ENCODE measurements at regions not wholly inside any gene's neighbourhood (a gene's known extent, or its start where the extent isn't known, plus 50 kb on each side); places are given as distances from the start of the nearest gene placed in this dataset.

DNA sequence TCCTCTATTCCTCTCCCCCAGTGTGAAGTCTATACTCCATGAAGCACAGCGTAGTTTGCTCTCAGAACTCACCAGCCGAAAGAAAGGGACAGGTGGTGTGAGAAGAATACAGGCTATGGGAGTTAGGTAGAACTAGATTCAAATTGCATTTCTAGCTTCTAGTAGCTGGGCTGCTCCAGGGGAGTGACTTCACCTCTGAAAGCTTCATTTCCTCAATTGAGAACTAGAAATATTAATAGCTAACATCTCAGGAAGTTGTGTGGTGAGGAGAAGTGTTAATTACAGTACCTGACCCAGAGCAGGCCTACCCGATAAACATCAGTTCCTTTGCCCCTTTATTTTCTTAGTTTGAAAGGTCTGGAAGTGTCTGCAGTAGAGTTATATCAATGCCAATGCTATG is 484.7 kb upstream of the TENM4 start:
- H3K4me1 ChIP-seq (ENCODE audit: low read depth) = no peaks in the 10 kb centered on the region
- no peak for DNase-seq (ENCODE audit: low read depth in 1 of 2, low spot score in 1 of 2)
- no peak overlapping the region for H3K4me3 ChIP-seq
- H3K27me3 ChIP-seq = no peaks in the 10 kb centered on the region
- TF ChIP-seq, protein P1, sequence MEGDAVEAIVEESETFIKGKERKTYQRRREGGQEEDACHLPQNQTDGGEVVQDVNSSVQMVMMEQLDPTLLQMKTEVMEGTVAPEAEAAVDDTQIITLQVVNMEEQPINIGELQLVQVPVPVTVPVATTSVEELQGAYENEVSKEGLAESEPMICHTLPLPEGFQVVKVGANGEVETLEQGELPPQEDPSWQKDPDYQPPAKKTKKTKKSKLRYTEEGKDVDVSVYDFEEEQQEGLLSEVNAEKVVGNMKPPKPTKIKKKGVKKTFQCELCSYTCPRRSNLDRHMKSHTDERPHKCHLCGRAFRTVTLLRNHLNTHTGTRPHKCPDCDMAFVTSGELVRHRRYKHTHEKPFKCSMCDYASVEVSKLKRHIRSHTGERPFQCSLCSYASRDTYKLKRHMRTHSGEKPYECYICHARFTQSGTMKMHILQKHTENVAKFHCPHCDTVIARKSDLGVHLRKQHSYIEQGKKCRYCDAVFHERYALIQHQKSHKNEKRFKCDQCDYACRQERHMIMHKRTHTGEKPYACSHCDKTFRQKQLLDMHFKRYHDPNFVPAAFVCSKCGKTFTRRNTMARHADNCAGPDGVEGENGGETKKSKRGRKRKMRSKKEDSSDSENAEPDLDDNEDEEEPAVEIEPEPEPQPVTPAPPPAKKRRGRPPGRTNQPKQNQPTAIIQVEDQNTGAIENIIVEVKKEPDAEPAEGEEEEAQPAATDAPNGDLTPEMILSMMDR (IDR thresholded peaks at IDR 0.05; ENCODE audit: low read depth, low read length) = no peak
- H3K36me3 ChIP-seq = no peaks in the 10 kb centered on the region
- no peak overlapping the region for H3K27ac ChIP-seq
- no peaks in the 10 kb centered on the region for H3K9me3 ChIP-seq (ENCODE audit: low read depth)

DNA sequence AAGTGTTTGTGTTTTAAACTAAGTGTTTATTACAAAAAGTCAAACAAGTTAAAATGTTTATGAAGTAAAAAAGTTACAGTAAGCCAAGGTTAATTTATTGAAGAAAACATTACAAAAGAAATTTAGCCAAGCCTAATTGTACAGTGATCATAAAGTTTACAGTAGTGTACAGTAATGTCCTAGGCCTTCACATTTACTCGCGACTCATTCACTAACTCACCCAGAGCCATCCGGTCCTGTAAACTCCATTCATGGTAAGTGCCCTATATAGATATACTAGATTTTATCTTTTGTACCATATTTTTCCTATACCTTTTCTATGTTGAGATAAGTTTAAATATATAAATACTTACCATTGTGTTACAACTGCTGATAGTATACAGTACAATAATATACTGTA is 481.8 kb upstream of the TENM4 start:
- no peaks in the 10 kb centered on the region for H3K27me3 ChIP-seq
- TF ChIP-seq, protein P1 (IDR thresholded peaks at IDR 0.05; ENCODE audit: low read depth, low read length) = no peak
- no peaks in the 10 kb centered on the region for H3K36me3 ChIP-seq
- no peak overlapping the region for H3K4me3 ChIP-seq
- DNase-seq (ENCODE audit: low read depth in 1 of 2, low spot score in 1 of 2) = no peak
- no peaks in the 10 kb centered on the region for H3K9me3 ChIP-seq (ENCODE audit: low read depth)
- H3K4me1 ChIP-seq (ENCODE audit: low read depth) = no peaks in the 10 kb centered on the region
- no peak overlapping the region for H3K27ac ChIP-seq

DNA sequence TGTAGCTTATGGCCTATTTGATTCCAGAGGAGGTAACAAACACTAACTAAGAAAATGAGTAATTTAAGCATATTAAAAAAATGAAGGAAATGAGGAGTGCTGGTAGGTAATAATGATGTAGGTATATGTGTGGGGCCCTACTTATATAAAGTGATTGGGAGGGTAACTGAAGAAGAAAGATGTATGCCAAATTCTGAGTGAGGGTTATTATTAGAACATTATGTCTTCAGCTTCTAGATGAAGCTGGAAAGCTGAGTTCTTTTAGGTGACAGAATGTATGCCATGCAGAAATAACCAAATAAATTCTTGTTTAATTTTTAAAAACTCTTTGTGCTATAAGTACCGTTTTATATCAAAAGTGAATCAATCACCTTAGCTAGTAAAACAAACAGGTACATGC is 479.6 kb upstream of the TENM4 start:
- TF ChIP-seq, protein P1 (IDR thresholded peaks at IDR 0.05; ENCODE audit: low read depth, low read length) = no peak
- Histone ChIP-seq H3K4me1 (ENCODE audit: low read depth) (no peaks in the 10 kb centered on the region), H3K27me3 (no peaks in the 10 kb centered on the region), H3K36me3 (no peaks in the 10 kb centered on the region), H3K27ac (no peak overlapping the region), H3K4me3 (no peak overlapping the region), H3K9me3 (ENCODE audit: low read depth) (no peaks in the 10 kb centered on the region)
- no peak for DNase-seq (ENCODE audit: low read depth in 1 of 2, low spot score in 1 of 2)

DNA sequence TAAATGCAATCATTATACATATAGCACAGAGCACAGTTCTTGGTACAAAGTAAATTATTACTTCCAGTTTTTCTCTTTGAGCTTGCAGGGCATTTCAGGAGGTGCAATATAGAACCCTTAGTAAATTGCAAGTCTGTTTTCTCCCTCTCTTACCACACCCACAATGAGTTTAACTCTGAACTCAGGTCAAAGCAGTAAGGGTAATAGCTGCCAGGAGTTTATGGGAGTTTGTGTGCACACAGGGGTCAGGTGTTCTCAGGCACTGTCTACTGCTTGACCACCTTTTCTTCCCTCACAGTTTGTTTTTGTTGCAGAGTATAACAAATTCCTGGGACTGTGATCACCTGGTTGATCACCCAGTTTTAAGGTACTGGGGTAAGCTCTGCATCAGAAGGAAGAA is 478.5 kb upstream of the TENM4 start:
- Histone ChIP-seq H3K9me3 (ENCODE audit: low read depth) (no peaks in the 10 kb centered on the region), H3K4me3 (no peak overlapping the region), H3K4me1 (ENCODE audit: low read depth) (no peaks in the 10 kb centered on the region), H3K36me3 (no peaks in the 10 kb centered on the region), H3K27ac (no peak overlapping the region), H3K27me3 (no peaks in the 10 kb centered on the region)
- DNase-seq (ENCODE audit: low read depth in 1 of 2, low spot score in 1 of 2) = no peak
- TF ChIP-seq, protein P1 (IDR thresholded peaks at IDR 0.05; ENCODE audit: low read depth, low read length) = no peak

DNA sequence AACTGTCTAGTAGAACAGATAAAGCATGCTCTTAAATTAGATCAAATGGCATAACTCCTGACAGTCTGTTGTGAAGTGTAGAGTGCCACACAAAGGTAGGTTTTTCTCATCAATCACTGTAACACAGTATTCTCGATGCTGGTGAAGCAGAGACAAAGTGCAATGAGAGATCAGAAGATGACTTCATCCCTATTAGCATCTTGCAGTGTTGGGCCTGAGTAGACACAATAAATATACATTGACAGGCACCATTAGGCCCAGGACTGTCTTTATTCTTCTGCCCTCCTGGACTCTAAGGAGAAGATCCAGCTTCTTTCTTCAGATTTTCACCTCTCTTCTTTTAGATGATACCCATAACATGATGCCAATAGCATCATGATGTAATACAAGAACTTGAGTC is 478.0 kb upstream of the TENM4 start:
- Histone ChIP-seq H3K27ac (no peak overlapping the region), H3K27me3 (no peaks in the 10 kb centered on the region), H3K4me3 (no peak overlapping the region), H3K4me1 (ENCODE audit: low read depth) (no peaks in the 10 kb centered on the region), H3K36me3 (no peaks in the 10 kb centered on the region), H3K9me3 (ENCODE audit: low read depth) (no peaks in the 10 kb centered on the region)
- TF ChIP-seq, protein P1 (IDR thresholded peaks at IDR 0.05; ENCODE audit: low read depth, low read length) = no peak
- DNase-seq (ENCODE audit: low read depth in 1 of 2, low spot score in 1 of 2) = no peak

DNA sequence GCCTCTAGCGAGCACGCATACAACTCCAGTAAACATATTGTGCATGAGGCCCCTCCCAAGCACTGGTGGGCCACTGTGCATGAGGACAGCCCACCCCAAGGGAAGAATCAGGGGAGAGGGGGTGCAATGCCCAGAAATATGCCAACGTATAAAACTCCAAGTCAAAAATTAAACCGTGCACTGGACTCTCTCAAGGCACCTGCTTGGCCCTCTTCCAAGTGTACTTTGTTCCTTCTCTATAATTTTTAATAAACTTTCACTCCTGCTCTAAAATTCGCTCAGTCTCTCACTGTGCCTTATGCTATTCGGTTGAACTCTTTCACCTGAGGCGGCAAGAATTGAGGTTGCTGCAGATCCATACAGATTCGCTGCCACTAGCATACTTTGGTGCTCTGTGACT is 465.3 kb upstream of the TENM4 start:
- Histone ChIP-seq H3K27me3 (no peaks in the 10 kb centered on the region), H3K36me3 (no peaks in the 10 kb centered on the region), H3K27ac (no peak overlapping the region), H3K4me1 (ENCODE audit: low read depth) (no peaks in the 10 kb centered on the region), H3K9me3 (ENCODE audit: low read depth) (no peaks in the 10 kb centered on the region), H3K4me3 (no peak overlapping the region)
- no peak for DNase-seq (ENCODE audit: low read depth in 1 of 2, low spot score in 1 of 2)
- TF ChIP-seq, protein P1 (IDR thresholded peaks at IDR 0.05; ENCODE audit: low read depth, low read length) = no peak
